ENCODE measurements at regions not wholly inside any gene's neighbourhood (a gene's known extent, or its start where the extent isn't known, plus 50 kb on each side); places are given as distances from the start of the nearest gene placed in this dataset.
"Not testable (repeated sequence)": the region's sequence is repeated elsewhere in the genome, so short reads cannot be mapped to it uniquely, and the experiment has no call there.

DNA sequence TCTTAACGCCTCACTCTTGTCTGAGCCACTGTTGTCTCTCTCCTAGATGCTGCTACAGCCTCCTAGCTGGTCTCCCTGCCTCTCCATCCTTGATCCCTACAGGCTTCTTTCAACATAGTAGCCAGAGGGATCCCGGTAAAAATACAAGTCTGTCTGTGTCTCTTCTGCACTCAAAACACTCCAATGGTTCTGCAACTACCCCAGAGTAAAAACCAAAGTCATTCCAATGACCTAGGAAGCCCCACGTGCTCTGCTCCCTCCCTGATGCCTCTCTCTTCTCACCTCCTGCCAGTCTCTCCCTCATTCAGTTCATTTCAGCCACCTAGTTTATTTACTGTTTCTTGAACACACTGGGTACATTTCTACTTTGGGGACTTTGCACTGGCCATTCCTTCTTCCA, 135.2 kb downstream of the NPIPB5 start:
- Histone ChIP-seq H3K27me3 (peaks cover 18% of the 10 kb centered on the region), H3K9me3 (no peaks in the 10 kb centered on the region), H3K4me3 (ENCODE audit: low read depth, low read length) (no peak overlapping the region), H3K4me1 (peaks cover 7% of the 10 kb centered on the region), H3K36me3 (no peaks in the 10 kb centered on the region)
- TF ChIP-seq, protein P1, sequence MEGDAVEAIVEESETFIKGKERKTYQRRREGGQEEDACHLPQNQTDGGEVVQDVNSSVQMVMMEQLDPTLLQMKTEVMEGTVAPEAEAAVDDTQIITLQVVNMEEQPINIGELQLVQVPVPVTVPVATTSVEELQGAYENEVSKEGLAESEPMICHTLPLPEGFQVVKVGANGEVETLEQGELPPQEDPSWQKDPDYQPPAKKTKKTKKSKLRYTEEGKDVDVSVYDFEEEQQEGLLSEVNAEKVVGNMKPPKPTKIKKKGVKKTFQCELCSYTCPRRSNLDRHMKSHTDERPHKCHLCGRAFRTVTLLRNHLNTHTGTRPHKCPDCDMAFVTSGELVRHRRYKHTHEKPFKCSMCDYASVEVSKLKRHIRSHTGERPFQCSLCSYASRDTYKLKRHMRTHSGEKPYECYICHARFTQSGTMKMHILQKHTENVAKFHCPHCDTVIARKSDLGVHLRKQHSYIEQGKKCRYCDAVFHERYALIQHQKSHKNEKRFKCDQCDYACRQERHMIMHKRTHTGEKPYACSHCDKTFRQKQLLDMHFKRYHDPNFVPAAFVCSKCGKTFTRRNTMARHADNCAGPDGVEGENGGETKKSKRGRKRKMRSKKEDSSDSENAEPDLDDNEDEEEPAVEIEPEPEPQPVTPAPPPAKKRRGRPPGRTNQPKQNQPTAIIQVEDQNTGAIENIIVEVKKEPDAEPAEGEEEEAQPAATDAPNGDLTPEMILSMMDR (IDR thresholded peaks at IDR 0.05; ENCODE audit: low read depth, low read length): no peak
- no peak for DNase-seq

DNA sequence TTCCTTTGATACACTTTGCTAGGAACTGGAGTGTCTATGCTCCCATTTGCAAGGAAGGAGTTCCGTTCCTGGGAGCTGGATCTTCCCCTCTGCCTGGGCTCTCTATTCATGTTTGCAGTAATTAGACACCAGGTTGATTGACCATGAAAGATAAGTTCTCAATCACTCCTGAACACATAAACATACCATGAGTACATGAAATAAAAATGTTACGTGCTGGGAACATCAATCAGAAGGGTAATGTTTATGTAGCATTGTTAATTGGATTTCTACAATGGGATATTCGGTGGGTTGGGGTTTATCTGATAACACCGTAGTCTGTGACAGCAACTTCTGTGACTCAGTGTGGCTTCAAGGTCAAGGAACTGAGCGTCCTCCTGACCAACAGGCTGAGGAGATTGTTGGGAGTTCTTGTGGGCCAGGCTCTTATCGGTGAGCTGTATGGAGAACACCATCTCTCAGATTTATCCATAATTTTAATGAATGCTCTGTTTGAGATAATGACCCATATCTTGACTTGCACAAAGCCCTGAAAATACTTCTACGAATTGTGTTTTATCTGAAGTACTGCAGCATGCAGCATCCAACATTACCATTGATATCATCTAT, 136.4 kb downstream of the NPIPB5 start:
- TF ChIP-seq, protein P1 (IDR thresholded peaks at IDR 0.05; ENCODE audit: low read depth, low read length): no peak
- no peak for DNase-seq

DNA sequence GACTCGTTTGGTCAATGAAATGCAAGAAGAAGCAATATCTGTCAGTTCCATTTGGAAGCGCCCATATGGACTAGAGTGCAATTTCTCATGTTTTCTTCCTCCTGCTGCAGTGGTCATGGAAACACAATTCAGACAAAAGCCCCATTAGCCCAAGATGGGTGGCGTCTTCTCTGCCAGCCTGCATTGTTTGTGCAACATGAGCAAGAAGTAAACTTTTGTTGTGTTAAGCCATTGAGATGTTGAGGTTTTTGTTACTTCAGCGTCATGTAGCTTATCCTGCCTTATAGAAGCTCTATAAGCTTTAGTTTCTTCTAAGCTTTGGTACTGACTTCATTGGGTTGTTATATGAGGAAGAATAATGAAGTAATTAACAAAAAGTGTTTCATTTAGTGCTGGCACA, 137.4 kb downstream of the NPIPB5 start:
- peaks cover 12% of the 10 kb centered on the region for H3K27me3 ChIP-seq
- no peaks in the 10 kb centered on the region for H3K9me3 ChIP-seq
- no peak overlapping the region for H3K4me3 ChIP-seq (ENCODE audit: low read depth, low read length)
- no peak for DNase-seq
- TF ChIP-seq, protein P1 (IDR thresholded peaks at IDR 0.05; ENCODE audit: low read depth, low read length): no peak
- H3K4me1 ChIP-seq: peaks cover 7% of the 10 kb centered on the region
- H3K36me3 ChIP-seq: no peaks in the 10 kb centered on the region

More for the DNA sequence above, 136.4 kb downstream of the NPIPB5 start:
- Histone ChIP-seq H3K4me1 (peaks cover 7% of the 10 kb centered on the region), H3K4me3 (ENCODE audit: low read depth, low read length) (no peak overlapping the region), H3K9me3 (no peaks in the 10 kb centered on the region), H3K27me3 (peaks cover 17% of the 10 kb centered on the region), H3K36me3 (no peaks in the 10 kb centered on the region)

DNA sequence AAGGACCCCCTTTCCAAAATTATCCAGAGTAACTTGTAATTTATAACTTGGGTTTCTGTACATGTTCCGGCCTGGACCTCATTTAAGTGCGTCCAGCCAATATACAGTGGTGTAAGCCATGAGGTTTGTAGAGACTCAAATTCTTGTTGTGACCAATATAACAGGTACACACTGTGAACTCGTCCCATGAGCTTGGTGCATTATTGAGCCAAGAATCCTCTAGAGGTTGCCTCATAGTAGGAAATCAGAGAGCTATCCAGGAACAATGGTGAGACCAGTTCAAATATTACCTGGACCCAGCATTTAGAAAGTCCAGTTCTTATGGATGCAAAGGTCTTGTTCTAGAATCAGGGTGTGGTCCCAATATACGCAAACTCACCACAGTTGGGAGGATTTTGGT, 138.2 kb downstream of the NPIPB5 start:
- H3K4me3 ChIP-seq (ENCODE audit: low read depth, low read length): no peak overlapping the region
- peaks cover 7% of the 10 kb centered on the region for H3K4me1 ChIP-seq
- DNase-seq: no peak
- no peaks in the 10 kb centered on the region for H3K36me3 ChIP-seq
- H3K9me3 ChIP-seq: no peaks in the 10 kb centered on the region
- peaks cover 11% of the 10 kb centered on the region for H3K27me3 ChIP-seq
- TF ChIP-seq, protein P1 (IDR thresholded peaks at IDR 0.05; ENCODE audit: low read depth, low read length): no peak

DNA sequence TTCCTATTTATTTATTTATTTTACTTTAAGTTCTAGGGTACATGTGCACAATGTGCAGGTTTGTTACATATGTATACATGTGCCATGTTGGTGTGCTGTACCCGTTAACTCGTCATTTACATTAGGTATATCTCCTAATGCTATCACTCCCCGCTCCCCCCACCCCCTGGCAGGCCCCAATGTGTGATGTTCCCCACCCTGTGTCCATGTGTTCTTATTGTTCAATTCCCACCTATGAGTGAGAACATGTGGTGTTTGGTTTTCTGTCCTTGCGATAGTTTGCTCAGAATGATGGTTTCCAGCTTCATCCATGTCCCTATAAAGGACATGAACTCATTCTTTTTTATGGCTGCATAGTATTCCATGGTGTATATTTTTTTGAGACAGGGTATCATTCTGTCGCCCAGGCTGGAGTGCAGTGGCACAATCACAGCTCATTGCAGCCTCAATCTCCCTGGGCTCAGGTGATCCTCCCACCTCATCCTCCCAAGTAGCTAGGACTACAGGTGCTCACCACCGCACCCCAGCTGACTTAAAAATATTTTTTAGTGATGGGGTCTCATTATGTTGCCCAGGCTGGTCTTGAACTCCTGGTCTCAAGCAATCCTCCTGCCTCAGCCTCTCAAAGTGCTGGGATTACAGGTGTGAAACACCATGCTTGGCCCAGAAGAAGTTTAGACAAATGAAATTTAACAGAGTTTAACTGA, 140.6 kb downstream of the NPIPB5 start:
- not testable (repeated sequence) for H3K27me3 ChIP-seq; DNase-seq; H3K4me3 ChIP-seq (ENCODE audit: low read depth, low read length); H3K9me3 ChIP-seq; H3K36me3 ChIP-seq; H3K4me1 ChIP-seq

DNA sequence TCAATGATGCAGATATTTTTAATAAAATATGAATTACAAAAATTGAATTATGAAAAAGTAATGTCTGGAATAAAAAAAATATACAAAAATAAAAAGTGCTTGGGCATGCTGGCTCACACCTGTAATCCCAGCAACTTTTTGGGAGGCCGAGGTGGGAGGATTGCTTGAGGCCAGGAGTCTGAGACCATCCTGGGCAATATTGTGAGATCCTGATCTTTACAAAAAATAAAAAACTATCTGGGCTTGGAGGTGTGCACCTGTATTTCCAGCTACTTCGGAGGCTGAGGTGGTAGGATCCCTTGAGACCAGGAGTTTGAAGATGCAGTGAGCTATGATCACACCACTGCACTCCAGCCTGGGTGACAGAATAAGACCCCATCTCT, 141.8 kb downstream of the NPIPB5 start:
- DNase-seq: no peak
- H3K4me3 ChIP-seq (ENCODE audit: low read depth, low read length): no peak overlapping the region
- 0 out of 2 replicates have a peak, but pooled peaks cover 3% of the 10 kb centered on the region for H3K27me3 ChIP-seq
- H3K36me3 ChIP-seq: no peaks in the 10 kb centered on the region
- no peaks in the 10 kb centered on the region for H3K9me3 ChIP-seq
- H3K4me1 ChIP-seq: no peaks in the 10 kb centered on the region
- TF ChIP-seq, protein P1 (IDR thresholded peaks at IDR 0.05; ENCODE audit: low read depth, low read length): no peak

All from BE2C (cell line).